ENCODE measurements at regions not wholly inside any gene's neighbourhood (a gene's known extent, or its start where the extent isn't known, plus 50 kb on each side); places are given as distances from the start of the nearest gene placed in this dataset.
A peak's percentile ranks its signal among the peaks of the same experiment; 100 is the strongest.

GRCh38 chr10:106395041-106395749, 769.3 kb downstream of the SORCS1 start:
- H3K4me3 ChIP-seq (ENCODE audit: low read length), result no peak overlapping the region
- no peaks in the 10 kb centered on the region for H3K36me3 ChIP-seq (ENCODE audit: control insufficient read depth, insufficient read depth, low read length)
- H3K27me3 ChIP-seq (ENCODE audit: control insufficient read depth, insufficient read depth, low read length), result no peaks in the 10 kb centered on the region
- no peak for DNase-seq (ENCODE audit: low read depth, low spot score)
- 0 out of 2 replicates have a peak, but pooled peaks cover 1% of the 10 kb centered on the region for H3K4me1 ChIP-seq (ENCODE audit: control insufficient read depth, insufficient read depth, low read length)
- WGBS (ENCODE audit: insufficient coverage, insufficient read length), result no CpG with 5 or more reads among the region's 3 CpGs
- H3K9me3 ChIP-seq (ENCODE audit: control insufficient read depth, insufficient read depth, low read length), result no peaks in the 10 kb centered on the region
- no peak overlapping the region for H3K27ac ChIP-seq (ENCODE audit: low read length)

- H3K9me3 ChIP-seq (ENCODE audit: control insufficient read depth, insufficient read depth, low read length), result no peaks in the 10 kb centered on the region
- no peaks in the 10 kb centered on the region for H3K4me1 ChIP-seq (ENCODE audit: control insufficient read depth, insufficient read depth, low read length)
- no peak overlapping the region for H3K27ac ChIP-seq (ENCODE audit: low read length)
- DNase-seq (ENCODE audit: low read depth, low spot score), result no peak
- H3K36me3 ChIP-seq (ENCODE audit: control insufficient read depth, insufficient read depth, low read length), result no peaks in the 10 kb centered on the region
- no CpG with 5 or more reads among the region's 4 CpGs for WGBS (ENCODE audit: insufficient coverage, insufficient read length)
- no peaks in the 10 kb centered on the region for H3K27me3 ChIP-seq (ENCODE audit: control insufficient read depth, insufficient read depth, low read length)
- H3K4me3 ChIP-seq (ENCODE audit: low read length), result no peak overlapping the region
These were observed 771.7 kb downstream of the SORCS1 start for GRCh38 chr10:106392778-106393177.

GRCh38 chr10:106387063-106387462, 777.4 kb downstream of the SORCS1 start:
- no peak overlapping the region for H3K27ac ChIP-seq (ENCODE audit: low read length)
- no peaks in the 10 kb centered on the region for H3K36me3 ChIP-seq (ENCODE audit: control insufficient read depth, insufficient read depth, low read length)
- no peak overlapping the region for H3K4me3 ChIP-seq (ENCODE audit: low read length)
- no peaks in the 10 kb centered on the region for H3K4me1 ChIP-seq (ENCODE audit: control insufficient read depth, insufficient read depth, low read length)
- DNase-seq (ENCODE audit: low read depth, low spot score), result no peak
- H3K27me3 ChIP-seq (ENCODE audit: control insufficient read depth, insufficient read depth, low read length), result no peaks in the 10 kb centered on the region
- no peaks in the 10 kb centered on the region for H3K9me3 ChIP-seq (ENCODE audit: control insufficient read depth, insufficient read depth, low read length)

GRCh38 chr10:106384496-106384895, 780.0 kb downstream of the SORCS1 start:
- Histone ChIP-seq H3K27ac (ENCODE audit: low read length) (no peak overlapping the region), H3K4me1 (ENCODE audit: control insufficient read depth, insufficient read depth, low read length) (no peaks in the 10 kb centered on the region), H3K36me3 (ENCODE audit: control insufficient read depth, insufficient read depth, low read length) (no peaks in the 10 kb centered on the region), H3K9me3 (ENCODE audit: control insufficient read depth, insufficient read depth, low read length) (no peaks in the 10 kb centered on the region), H3K4me3 (ENCODE audit: low read length) (no peak overlapping the region), H3K27me3 (ENCODE audit: control insufficient read depth, insufficient read depth, low read length) (no peaks in the 10 kb centered on the region)
- WGBS (ENCODE audit: insufficient coverage, insufficient read length), result no CpG with 5 or more reads among the region's 5 CpGs
- DNase-seq (ENCODE audit: low read depth, low spot score), result no peak

GRCh38 chr10:106380706-106381105, 783.8 kb downstream of the SORCS1 start:
- no peak overlapping the region for H3K27ac ChIP-seq (ENCODE audit: low read length)
- H3K36me3 ChIP-seq (ENCODE audit: control insufficient read depth, insufficient read depth, low read length), result no peaks in the 10 kb centered on the region
- H3K9me3 ChIP-seq (ENCODE audit: control insufficient read depth, insufficient read depth, low read length), result no peaks in the 10 kb centered on the region
- no CpG with 5 or more reads among the region's 3 CpGs for WGBS (ENCODE audit: insufficient coverage, insufficient read length)
- no peak for DNase-seq (ENCODE audit: low read depth, low spot score)
- no peaks in the 10 kb centered on the region for H3K4me1 ChIP-seq (ENCODE audit: control insufficient read depth, insufficient read depth, low read length)
- no peak overlapping the region for H3K4me3 ChIP-seq (ENCODE audit: low read length)
- H3K27me3 ChIP-seq (ENCODE audit: control insufficient read depth, insufficient read depth, low read length), result no peaks in the 10 kb centered on the region

- DNase-seq (ENCODE audit: low read depth, low spot score), result no peak
- Histone ChIP-seq H3K9me3 (ENCODE audit: control insufficient read depth, insufficient read depth, low read length) (no peaks in the 10 kb centered on the region), H3K4me1 (ENCODE audit: control insufficient read depth, insufficient read depth, low read length) (no peaks in the 10 kb centered on the region), H3K4me3 (ENCODE audit: low read length) (no peak overlapping the region), H3K27ac (ENCODE audit: low read length) (no peak overlapping the region), H3K27me3 (ENCODE audit: control insufficient read depth, insufficient read depth, low read length) (no peaks in the 10 kb centered on the region), H3K36me3 (ENCODE audit: control insufficient read depth, insufficient read depth, low read length) (no peaks in the 10 kb centered on the region)
- WGBS (ENCODE audit: insufficient coverage, insufficient read length), result no CpG with 5 or more reads among the region's 3 CpGs
These were observed 786.3 kb downstream of the SORCS1 start for GRCh38 chr10:106378251-106378650.

GRCh38 chr10:106370751-106371150, 793.8 kb downstream of the SORCS1 start:
- Histone ChIP-seq H3K27me3 (ENCODE audit: control insufficient read depth, insufficient read depth, low read length) (no peaks in the 10 kb centered on the region), H3K36me3 (ENCODE audit: control insufficient read depth, insufficient read depth, low read length) (no peaks in the 10 kb centered on the region), H3K4me3 (ENCODE audit: low read length) (no peak overlapping the region), H3K9me3 (ENCODE audit: control insufficient read depth, insufficient read depth, low read length) (no peaks in the 10 kb centered on the region), H3K27ac (ENCODE audit: low read length) (no peak overlapping the region), H3K4me1 (ENCODE audit: control insufficient read depth, insufficient read depth, low read length) (no peaks in the 10 kb centered on the region)
- WGBS (ENCODE audit: insufficient coverage, insufficient read length), result no CpG with 5 or more reads among the region's 6 CpGs
- DNase-seq (ENCODE audit: low read depth, low spot score), result no peak

- no CpG with 5 or more reads among the region's 2 CpGs for WGBS (ENCODE audit: insufficient coverage, insufficient read length)
These were observed 803.6 kb downstream of the SORCS1 start for GRCh38 chr10:106360870-106361269.

GRCh38 chr10:106355450-106355849, 809.1 kb downstream of the SORCS1 start:
- DNase-seq (ENCODE audit: low read depth, low spot score), result peak; percentile 11
- WGBS (ENCODE audit: insufficient coverage, insufficient read length), result no CpG with 5 or more reads among the region's 2 CpGs
- no peaks in the 10 kb centered on the region for H3K9me3 ChIP-seq (ENCODE audit: control insufficient read depth, insufficient read depth, low read length)
- no peaks in the 10 kb centered on the region for H3K36me3 ChIP-seq (ENCODE audit: control insufficient read depth, insufficient read depth, low read length)
- no peaks in the 10 kb centered on the region for H3K27me3 ChIP-seq (ENCODE audit: control insufficient read depth, insufficient read depth, low read length)
- H3K27ac ChIP-seq (ENCODE audit: low read length), result no peak overlapping the region
- H3K4me3 ChIP-seq (ENCODE audit: low read length), result no peak overlapping the region
- H3K4me1 ChIP-seq (ENCODE audit: control insufficient read depth, insufficient read depth, low read length), result no peaks in the 10 kb centered on the region

More at GRCh38 chr10:106360870-106361269, 803.6 kb downstream of the SORCS1 start:
- no peaks in the 10 kb centered on the region for H3K9me3 ChIP-seq (ENCODE audit: control insufficient read depth, insufficient read depth, low read length)
- H3K36me3 ChIP-seq (ENCODE audit: control insufficient read depth, insufficient read depth, low read length), result no peaks in the 10 kb centered on the region
- no peak overlapping the region for H3K4me3 ChIP-seq (ENCODE audit: low read length)
- H3K27me3 ChIP-seq (ENCODE audit: control insufficient read depth, insufficient read depth, low read length), result no peaks in the 10 kb centered on the region
- DNase-seq (ENCODE audit: low read depth, low spot score), result no peak
- H3K27ac ChIP-seq (ENCODE audit: low read length), result no peak overlapping the region
- no peaks in the 10 kb centered on the region for H3K4me1 ChIP-seq (ENCODE audit: control insufficient read depth, insufficient read depth, low read length)

GRCh38 chr10:106348933-106349332, 815.6 kb downstream of the SORCS1 start:
- no peaks in the 10 kb centered on the region for H3K27me3 ChIP-seq (ENCODE audit: control insufficient read depth, insufficient read depth, low read length)
- H3K4me1 ChIP-seq (ENCODE audit: control insufficient read depth, insufficient read depth, low read length), result no peaks in the 10 kb centered on the region
- H3K4me3 ChIP-seq (ENCODE audit: low read length), result no peak overlapping the region
- H3K27ac ChIP-seq (ENCODE audit: low read length), result no peak overlapping the region
- no peaks in the 10 kb centered on the region for H3K9me3 ChIP-seq (ENCODE audit: control insufficient read depth, insufficient read depth, low read length)
- H3K36me3 ChIP-seq (ENCODE audit: control insufficient read depth, insufficient read depth, low read length), result no peaks in the 10 kb centered on the region
- no peak for DNase-seq (ENCODE audit: low read depth, low spot score)

- Histone ChIP-seq H3K27me3 (ENCODE audit: control insufficient read depth, insufficient read depth, low read length) (no peaks in the 10 kb centered on the region), H3K4me1 (ENCODE audit: control insufficient read depth, insufficient read depth, low read length) (no peaks in the 10 kb centered on the region), H3K4me3 (ENCODE audit: low read length) (no peak overlapping the region), H3K27ac (ENCODE audit: low read length) (no peak overlapping the region), H3K9me3 (ENCODE audit: control insufficient read depth, insufficient read depth, low read length) (no peaks in the 10 kb centered on the region), H3K36me3 (ENCODE audit: control insufficient read depth, insufficient read depth, low read length) (no peaks in the 10 kb centered on the region)
- DNase-seq (ENCODE audit: low read depth, low spot score), result no peak
- WGBS (ENCODE audit: insufficient coverage, insufficient read length), result no CpG with 5 or more reads among the region's 2 CpGs
These were observed 817.0 kb downstream of the SORCS1 start for GRCh38 chr10:106347547-106347946.
